GM19351 (cell line): ENCODE measurements at regions not wholly inside any gene's neighbourhood (a gene's known extent, or its start where the extent isn't known, plus 50 kb on each side); places are given as distances from the start of the nearest gene placed in this dataset.

ENCODE experiments used
- ATAC-seq: cut with Tn5 transposase; IDR thresholded peaks from one replicate; pipeline ENCODE4 v1.9.1; 2021; ENCODE audit warnings: mild to moderate bottlenecking, moderate library complexity; ENCODE audit not compliant: unreplicated experiment

DNA sequence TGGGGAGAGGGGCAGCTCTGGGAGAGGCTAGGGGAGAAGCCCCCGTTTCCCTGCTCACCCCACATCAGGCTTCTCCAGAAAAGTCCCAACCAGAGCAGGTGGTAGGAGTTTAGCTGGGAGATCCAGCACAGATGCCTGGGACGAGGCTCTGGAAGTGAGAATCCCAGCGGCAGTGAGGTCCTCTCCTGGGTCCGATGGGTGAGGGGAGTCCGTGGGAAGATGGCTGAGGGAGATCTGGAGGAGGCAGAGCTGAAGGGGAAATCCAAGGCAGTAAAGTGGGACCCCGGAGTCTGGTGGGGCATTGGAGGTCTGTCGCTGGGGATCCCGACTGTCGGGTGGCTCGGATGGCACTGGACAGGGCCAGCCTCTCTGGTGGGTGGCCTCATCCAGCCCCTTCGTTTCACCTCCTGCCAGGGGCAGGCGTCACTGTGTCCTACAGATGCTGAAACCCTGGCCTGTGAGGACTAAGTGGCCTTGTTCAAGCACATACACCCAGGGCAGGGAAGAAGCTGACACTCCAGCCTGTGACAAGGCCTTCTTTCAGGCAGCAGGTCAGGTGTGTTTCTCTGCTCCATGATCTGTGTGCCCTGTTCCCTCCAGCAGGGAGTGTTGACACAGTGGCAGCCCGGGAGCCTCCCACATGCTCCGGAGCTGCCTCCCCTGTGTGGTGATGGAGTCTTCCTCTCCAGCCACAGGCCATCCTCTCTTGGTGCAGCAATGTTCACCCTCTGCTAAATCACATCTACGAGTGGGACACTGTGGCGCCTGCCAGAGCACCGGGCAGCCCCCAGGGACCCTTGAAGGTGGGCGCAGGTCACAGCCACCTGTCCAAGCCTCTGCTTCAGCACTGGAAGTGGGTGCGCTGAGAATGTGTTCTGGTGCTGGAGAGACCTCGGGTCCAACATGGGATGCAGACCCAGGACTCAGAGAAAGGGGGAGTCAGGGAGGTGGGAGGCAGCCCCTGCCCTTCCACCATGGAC, 850.8 kb downstream of the BRD1 start:
- no peak for ATAC-seq

DNA sequence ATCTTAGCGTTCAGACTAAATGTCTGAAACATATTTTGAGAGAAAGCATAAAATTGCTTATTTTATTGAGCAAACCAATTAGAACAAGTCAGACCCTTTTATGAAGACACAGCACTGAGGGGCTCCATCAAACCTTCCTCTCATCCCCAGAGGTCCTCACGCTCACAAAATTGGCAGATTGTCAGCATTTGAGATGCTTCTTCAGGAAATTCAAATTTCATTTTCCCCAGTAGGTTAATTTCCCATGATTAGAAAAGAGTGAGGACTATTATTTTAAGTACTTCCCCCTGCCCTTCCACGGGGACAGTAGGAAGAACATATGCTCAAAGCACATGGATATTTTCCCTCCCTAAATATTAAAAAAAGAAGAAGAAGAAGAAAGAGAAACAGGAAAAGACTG, 851.8 kb downstream of the BRD1 start:
- no peak for ATAC-seq

GRCh38 chr22:48975316-48975741, 852.3 kb downstream of the BRD1 start:
- no peak for ATAC-seq

DNA sequence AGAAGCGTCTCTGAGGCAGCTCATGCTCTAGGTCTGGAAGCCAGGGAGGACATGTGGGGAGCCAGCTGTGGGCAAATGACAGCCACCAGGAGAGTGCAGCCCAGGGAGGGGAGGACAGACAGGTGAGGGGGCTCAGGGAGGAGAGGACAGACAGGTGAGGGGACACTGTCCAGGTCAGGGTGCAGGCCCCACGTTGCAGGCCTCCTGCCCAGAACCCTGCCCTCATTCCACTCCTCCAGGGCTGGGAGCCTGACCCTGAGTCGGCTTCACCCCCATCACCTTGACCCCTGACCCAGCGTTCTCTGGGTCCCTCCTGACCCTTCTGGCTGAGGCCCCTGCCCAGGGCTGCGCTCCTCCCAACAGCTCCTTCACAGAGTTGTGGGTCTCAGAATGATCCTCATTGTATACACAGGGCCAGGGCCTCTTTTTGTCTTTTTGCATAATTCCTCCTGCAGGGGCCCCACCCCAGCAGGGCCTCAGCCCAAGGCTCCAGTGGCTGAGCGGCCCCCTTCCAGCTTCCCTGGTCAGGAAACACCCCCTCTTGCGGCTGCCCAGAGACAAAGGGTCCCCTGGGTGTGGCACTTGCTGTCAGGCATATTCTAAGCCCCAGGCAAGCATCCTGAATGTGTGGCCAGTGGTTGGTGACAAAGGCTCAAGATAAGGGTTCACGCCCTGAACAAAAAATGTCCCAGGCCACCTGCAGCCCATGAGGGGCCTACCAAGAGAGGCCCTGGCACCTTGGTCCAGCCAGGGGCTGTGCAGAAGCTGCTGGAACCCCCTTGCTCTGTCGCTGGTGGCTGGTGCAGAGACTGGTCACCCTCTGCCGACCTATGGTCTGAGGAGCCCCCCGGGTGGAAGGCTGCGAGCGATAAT, 853.0 kb downstream of the BRD1 start:
- ATAC-seq = no peak

GRCh38 chr22:48973694-48974041, 854.0 kb downstream of the BRD1 start:
- ATAC-seq = no peak

DNA sequence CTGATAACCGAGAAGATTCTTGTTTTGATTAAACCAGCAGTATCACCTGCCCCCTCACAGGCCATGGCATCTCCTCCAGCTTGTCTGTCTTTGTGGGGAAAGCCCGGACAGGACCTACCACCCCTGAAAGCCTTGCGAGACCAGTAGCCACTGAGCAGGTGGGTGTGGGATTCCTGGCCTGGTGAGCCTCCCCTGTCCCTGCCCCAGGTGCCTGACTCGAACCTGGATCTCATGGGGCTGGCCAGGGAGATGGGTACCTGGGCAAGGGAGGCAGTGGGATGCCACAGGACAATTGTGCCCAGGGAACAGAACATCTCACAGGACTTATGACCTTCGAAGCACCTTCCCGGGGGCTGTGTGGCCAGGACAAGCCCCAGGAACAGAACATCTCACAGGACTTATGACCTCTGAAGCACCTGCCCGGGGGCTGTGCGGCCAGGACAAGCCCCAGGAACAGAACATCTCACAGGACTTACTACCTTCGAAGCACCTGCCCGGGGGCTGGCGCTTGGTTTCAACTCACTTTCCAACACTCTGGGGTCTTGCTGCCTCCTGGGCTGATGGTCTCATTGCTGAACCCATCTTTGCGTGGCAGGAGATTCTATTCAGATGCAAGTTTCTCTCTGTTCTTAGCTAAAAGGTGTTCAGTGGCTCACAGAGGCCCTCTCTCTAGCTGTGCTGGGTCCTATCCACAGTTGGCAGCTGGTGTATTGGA, 854.5 kb downstream of the BRD1 start:
- no peak for ATAC-seq

DNA sequence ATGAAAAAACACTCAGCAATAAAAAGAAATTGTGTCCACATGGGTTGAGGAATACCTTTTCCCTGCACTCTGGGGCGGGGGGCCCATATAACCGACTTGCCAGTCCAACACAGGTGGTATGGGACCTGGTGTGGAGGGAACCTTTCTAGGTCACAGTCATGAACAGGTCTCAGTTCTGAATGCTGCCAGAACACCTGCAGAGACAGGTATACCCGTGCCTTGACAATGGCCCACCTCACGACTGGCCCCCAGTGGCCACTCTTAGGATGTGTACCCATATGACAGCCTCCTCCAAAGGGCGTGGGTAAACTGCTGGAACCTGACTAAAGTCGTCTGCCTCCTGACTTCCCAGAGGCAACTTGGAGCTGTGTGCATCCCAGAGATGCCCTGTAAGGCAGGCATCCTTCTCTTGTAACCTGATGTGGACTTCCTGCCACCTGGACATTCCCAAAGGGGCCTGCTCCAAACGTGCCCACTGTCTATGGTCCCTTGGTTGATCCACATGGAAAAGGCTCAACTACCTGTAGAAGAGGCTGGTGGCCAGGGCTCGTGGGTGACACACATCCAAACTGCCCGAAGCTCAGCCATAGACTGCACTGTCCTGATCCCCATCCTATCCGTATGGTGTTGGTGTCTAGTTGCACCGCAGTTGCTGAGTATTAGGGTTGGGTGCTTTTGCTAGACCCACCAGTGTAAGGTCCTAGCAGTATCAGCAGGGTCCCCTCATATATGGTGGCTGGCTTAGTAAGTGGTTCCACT, 859.3 kb downstream of the BRD1 start:
- ATAC-seq = no peak

DNA sequence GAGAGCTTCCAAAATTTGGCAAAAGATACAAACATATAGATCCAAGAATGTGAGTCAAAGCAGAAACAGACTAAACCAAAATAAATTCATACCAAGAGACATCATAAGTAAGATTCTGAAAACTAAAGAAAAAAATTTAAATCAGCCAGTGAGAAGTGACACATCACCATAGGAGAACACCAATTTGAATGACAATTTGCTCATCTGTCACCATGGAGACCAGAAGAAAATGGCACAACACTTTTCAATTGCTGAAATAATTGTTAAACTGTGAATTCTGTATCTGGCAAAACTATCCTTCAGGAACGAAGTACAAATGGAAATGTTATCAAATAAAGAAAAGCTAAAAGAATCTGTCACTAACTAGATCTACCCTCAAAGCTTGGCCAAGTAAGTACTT, 864.3 kb downstream of the BRD1 start:
- no peak for ATAC-seq

DNA sequence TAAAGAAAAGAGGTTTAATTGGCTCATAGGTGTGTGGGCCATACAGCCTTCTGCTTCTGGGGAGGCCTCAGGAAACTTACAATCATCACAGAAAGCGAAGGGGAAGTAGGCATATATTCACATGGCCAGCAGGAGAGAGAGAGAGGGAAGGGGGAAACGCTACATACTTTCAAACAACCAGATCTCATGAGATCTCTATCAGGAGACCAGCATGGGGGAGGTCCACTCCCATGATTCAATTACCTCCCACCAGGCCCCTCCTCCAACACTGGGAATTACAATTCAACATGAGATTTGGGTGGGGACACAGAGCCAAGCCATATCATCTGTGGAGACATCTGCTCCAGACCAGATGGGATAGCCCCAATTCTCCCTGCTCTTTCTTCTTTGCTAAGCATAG, 866.0 kb downstream of the BRD1 start:
- no peak for ATAC-seq

- ATAC-seq = no peak
These were observed 866.6 kb downstream of the BRD1 start for GRCh38 chr22:48960980-48961660.

GRCh38 chr22:48960576-48960975, 867.1 kb downstream of the BRD1 start:
- no peak for ATAC-seq

DNA sequence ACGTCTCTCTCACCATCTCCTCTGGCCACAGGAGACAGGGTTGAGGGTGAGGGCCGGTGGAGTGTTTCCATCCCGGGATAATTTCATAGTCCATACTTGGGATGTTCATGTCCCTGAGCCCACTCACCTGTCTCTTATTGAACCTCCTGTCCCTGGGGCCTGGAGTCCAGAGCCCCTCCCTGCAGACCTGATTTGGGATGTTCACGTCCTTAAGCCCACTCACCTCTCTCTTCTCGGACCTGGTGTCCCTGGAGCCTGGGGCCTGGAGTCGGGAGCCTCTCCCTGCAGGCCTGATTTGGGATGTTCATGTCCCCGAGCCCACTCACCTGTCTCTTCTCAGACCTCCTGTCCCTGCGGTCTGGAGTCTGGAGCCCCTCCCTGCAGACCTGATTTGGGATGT, 868.2 kb downstream of the BRD1 start:
- ATAC-seq = no peak

DNA sequence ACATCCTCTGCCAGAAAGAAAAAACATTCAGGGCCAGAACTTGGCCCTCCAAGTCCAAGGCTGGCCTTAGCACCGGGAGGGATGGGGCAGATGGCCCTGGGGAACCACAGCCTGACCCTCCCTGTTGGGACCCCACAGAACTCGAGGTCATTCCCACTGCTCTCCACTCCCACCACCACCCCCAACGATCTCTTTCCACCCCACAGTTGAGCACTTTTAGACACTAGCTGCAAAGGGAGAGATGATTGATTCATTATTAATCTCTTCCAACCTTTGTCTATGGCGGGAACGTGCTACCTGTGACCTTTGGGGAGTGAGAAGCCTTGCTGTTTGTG, 869.7 kb downstream of the BRD1 start:
- no peak for ATAC-seq

- no peak for ATAC-seq
These were observed 870.2 kb downstream of the BRD1 start for GRCh38 chr22:48957311-48957986.

DNA sequence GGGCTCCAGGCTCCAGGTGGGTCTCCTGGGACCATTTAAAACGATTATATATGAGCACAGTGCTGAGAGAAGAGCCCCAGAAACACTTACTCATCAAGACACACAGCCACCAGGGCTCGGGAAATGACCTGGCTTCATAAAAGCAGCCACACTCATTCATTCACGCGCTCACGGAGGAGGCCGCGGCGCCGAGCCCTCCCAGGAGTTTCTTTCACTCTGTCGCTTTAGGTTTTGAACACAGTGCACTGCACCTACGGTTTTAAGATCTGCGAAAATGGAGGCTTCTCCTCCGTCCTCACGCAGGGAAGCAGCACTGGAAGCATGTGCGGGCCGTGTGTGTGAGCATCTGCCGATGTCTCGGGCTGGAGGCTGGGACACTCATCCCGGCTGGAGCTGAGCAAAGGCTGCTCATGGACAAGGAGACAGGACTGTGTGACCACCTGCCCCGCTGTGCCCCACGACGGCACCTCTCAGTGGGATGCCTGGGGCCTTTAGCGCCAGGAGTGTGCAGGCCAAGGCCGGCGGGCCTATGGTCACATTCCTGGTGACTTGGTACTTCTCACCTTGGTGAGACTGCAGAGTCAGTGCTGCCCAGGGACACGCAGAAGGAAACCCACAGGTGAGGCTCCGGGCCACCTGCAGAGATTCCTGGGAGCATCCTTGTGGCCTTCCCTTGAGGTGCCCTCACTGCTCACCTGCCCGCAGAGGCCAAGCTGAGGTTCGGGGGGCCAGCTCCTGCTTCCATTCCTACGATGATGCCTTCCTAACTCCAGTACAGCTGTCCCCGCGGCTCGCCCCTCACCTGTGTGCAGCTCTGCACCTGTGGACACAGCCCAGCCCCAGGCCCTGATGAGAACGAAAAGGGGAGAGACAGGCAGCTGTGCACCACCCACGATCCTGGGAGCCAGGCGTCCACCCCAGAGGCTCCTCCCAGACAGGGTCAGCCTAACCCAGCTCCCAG, 872.0 kb downstream of the BRD1 start:
- ATAC-seq = no peak

DNA sequence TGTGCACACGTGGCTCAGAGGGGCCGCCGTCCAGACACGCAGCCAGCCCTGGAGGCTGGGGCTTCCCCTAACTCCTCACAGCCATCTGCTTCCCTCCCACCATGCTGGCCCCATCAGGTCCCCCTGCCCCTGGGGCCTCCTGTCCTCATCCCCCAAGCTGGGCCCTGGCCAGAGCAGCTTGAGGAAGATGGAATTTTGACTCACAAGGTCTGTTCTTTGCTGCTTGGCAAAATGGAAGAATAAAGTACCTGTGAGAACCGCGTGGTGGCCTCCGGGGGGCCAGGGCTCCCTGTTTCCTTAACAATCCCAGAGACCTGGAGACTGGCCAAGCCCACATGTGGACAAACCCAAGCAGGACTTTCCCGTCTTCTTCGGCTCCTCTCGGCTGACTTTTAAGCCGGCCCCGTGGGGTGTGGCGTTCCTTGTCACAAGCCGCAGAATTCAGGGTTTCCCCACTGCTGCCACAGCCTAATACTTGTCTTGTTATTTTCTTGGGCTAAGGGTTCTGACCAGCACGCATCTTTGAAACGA, 872.8 kb downstream of the BRD1 start:
- ATAC-seq = no peak

DNA sequence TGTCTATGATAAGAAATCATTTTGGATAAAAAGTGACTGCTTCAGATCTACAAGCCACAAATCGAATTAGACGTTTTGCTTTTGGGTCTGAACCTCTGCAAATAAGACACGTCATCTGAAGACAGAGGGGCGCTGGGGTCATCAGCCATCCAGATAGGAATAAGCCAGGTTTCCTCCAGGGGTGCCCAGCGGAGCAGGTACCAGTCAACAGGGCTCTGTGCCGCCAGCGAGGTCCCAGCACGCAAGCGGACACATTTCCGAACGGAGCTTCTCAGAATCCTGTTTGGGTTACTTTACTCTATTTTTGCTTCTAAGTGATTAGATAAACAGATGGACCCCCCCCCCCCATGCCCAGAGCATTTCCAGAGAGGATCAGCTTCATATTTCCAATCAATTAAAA, 873.8 kb downstream of the BRD1 start:
- no peak for ATAC-seq

- ATAC-seq = no peak
These were observed 874.5 kb downstream of the BRD1 start for GRCh38 chr22:48953103-48953720.
